K562 (cell line): ENCODE measurements at regions not wholly inside any gene's neighbourhood (a gene's known extent, or its start where the extent isn't known, plus 50 kb on each side); places are given as distances from the start of the nearest gene placed in this dataset.

Source experiments
- ATAC-seq: fragments of 200-7000 bp; cut with Tn5 transposase; 3 replicates; pipeline ENCODE4 v1.9.1; 2020; ENCODE audit warnings: moderate library complexity
- BruUV-seq: library from RNA; stranded (reverse); fragments of 400-500 nt; replicated peaks from 2 replicates; lab custom pipeline; 2021; lab: Mats Ljungman, UMichigan
- CTCF ChIA-PET: fragments of 300-600 bp; formaldehyde crosslinking; extraction: SDS; loops from one replicate; lab custom pipeline; 2021; ENCODE audit warnings: low intra/inter-chr PET ratio; lab: Yijun Ruan, JAX
- POLR2A ChIA-PET: fragments of 300-600, 350-650 bp; sonication (Branson Sonifier 250); formaldehyde crosslinking; extraction: SDS; loops from one replicate; lab custom pipeline; 2021; ENCODE audit warnings: antibody characterized with exemption, inconsistent platforms; lab: Yijun Ruan, JAX
- DNase-seq, 4 experiments: peaks; one replicate each; pipeline versions ENCODE4 v3.0.0 to v3.0.0-alpha.2; 2011 to 2018; ENCODE audit warnings: low spot score in 3 of 4, mixed read lengths in 3 of 4; ENCODE audit errors: extremely low read depth in 1 of 4
- FAIRE-seq: peaks from 2 replicates; lab custom pipeline; 2011; peaks lifted over from hg19 to GRCh38; lab: Jason Lieb, UNC
- H2AFZ ChIP-seq: 2 replicates; pipeline ENCODE4 v1.6.0; 2011; ENCODE audit warnings: low read depth, low read length, control low read depth, inconsistent platforms
- H3K27ac ChIP-seq: fragments of 200-600 bp; 3 replicates; pipeline ENCODE4 v1.8.0; 2011; ENCODE audit warnings: low read depth, mild to moderate bottlenecking, control low read depth, inconsistent platforms, low read length, moderate library complexity, mixed read lengths; ENCODE audit errors: extremely low read depth
- H3K27me3 ChIP-seq, 2 experiments: fragments of 300-600 bp in 1 of 2; 2 replicates in 1 of 2; 3 replicates in 1 of 2; pipeline versions ENCODE4 v1.6.0 to v1.8.0; 2011; ENCODE audit warnings: inconsistent platforms in 2 of 2, low read length in 2 of 2, mild to moderate bottlenecking in 1 of 2, mixed read lengths in 1 of 2, moderate library complexity in 1 of 2; ENCODE audit not compliant: control insufficient read depth in 2 of 2, insufficient read depth in 2 of 2
- H3K36me3 ChIP-seq: fragments of 300-600 bp; 3 replicates; pipeline ENCODE4 v1.8.0; 2011; ENCODE audit warnings: mild to moderate bottlenecking, low read length, inconsistent platforms; ENCODE audit not compliant: control insufficient read depth, insufficient read depth
- H3K4me1 ChIP-seq, 2 experiments: fragments of 200-600 bp in 1 of 2; replicated peaks in 1 of 2; 2 replicates in 1 of 2; 3 replicates in 1 of 2; pipeline versions ENCODE4 v1.5.1 to v1.8.0; 2011; ENCODE audit warnings: inconsistent platforms in 2 of 2, low read length in 2 of 2, mild to moderate bottlenecking in 1 of 2, mixed read lengths in 1 of 2, moderate library complexity in 1 of 2; ENCODE audit not compliant: control insufficient read depth in 2 of 2, insufficient read depth in 2 of 2
- H3K4me2 ChIP-seq: 2 replicates; pipeline ENCODE4 v1.6.1; 2011; ENCODE audit warnings: low read length, control low read depth, inconsistent platforms, mixed read lengths; ENCODE audit not compliant: insufficient read depth
- H3K4me3 ChIP-seq: fragments of 200-600 bp; sonication (generic), shearing (Covaris generic); 2 replicates; pipeline ENCODE4 v1.5.1; 2016; ENCODE audit warnings: control low read depth, inconsistent platforms
- H3K79me2 ChIP-seq: fragments of 200-600 bp; 3 replicates; pipeline ENCODE4 v1.8.0; 2011; ENCODE audit warnings: low read length, inconsistent platforms; ENCODE audit not compliant: control insufficient read depth, insufficient read depth
- H3K9ac ChIP-seq, 2 experiments: 2 replicates each; pipeline versions ENCODE4 v1.6.0 to v1.6.1; 2011; ENCODE audit warnings: low read depth in 2 of 2, low read length in 2 of 2, control low read depth in 1 of 2, inconsistent platforms in 1 of 2, mild to moderate bottlenecking in 1 of 2, mixed read lengths in 1 of 2; ENCODE audit not compliant: insufficient read depth in 1 of 2
- H3K9me1 ChIP-seq: one replicate; pipeline ENCODE4 v1.6.0; 2011; ENCODE audit warnings: inconsistent platforms, mild to moderate bottlenecking, low read length, moderate library complexity; ENCODE audit not compliant: control insufficient read depth, insufficient read depth
- H3K9me3 ChIP-seq: replicated peaks from 2 replicates; pipeline ENCODE4 v1.5.1; 2011; ENCODE audit warnings: low read depth, low read length, inconsistent platforms; ENCODE audit not compliant: control insufficient read depth, insufficient read depth
- H4K20me1 ChIP-seq: replicated peaks from 2 replicates; pipeline ENCODE4 v1.6.1; 2011; ENCODE audit warnings: low read length, inconsistent platforms, mixed read lengths; ENCODE audit not compliant: control insufficient read depth, insufficient read depth
- CBX8 ChIP-seq: fragments of 200-600 bp; sonication (generic); IDR thresholded peaks from 2 replicates; pipeline ENCODE4 v1.6.1; 2012; ENCODE audit warnings: borderline replicate concordance, mixed run types, low read depth, mild to moderate bottlenecking, moderate library complexity, mixed read lengths, low read length, control low read depth, inconsistent platforms; ENCODE audit not compliant: poor library complexity, severe bottlenecking; ENCODE audit errors: extremely low read depth
- ESRRB ChIP-seq: fragments of 250-450 bp; sonication (Bioruptor Pico); IDR thresholded peaks from 2 replicates; pipeline ENCODE4 v1.5.0; 2020; ENCODE audit warnings: mild to moderate bottlenecking, moderate library complexity, borderline replicate concordance
- KLF16 ChIP-seq: IDR thresholded peaks from 2 replicates; pipeline ENCODE4 v1.6.1; 2016; ENCODE audit warnings: antibody characterized with exemption
- MCM7 ChIP-seq, 2 experiments: fragments of 450-650 bp; IDR thresholded peaks; 2 replicates each; pipeline ENCODE4 v1.6.1; 2016 to 2018
- PCBP2 ChIP-seq: fragments of 200-400 bp; formaldehyde crosslinking; IDR thresholded peaks from 2 replicates; pipeline ENCODE4 v1.6.1; 2018; ENCODE audit warnings: low read length, low read depth, mild to moderate bottlenecking, moderate library complexity; ENCODE audit not compliant: poor library complexity, severe bottlenecking
- POLR2H ChIP-seq: IDR thresholded peaks from 2 replicates; pipeline ENCODE4 v1.6.1; 2016; ENCODE audit warnings: missing genetic modification characterization, low read depth, mild to moderate bottlenecking, control low read depth, missing compliant biosample characterization, moderate library complexity
- SIX5 ChIP-seq, 2 experiments: IDR thresholded peaks; 2 replicates each; pipeline ENCODE4 v1.6.1; 2011; ENCODE audit warnings: low read length in 2 of 2, borderline replicate concordance in 1 of 2, low read depth in 1 of 2, mild to moderate bottlenecking in 1 of 2, moderate library complexity in 1 of 2; ENCODE audit not compliant: insufficient read depth in 1 of 2
- TRIM28 ChIP-seq: fragments of 450-650 bp; IDR thresholded peaks from 2 replicates; pipeline ENCODE4 v1.6.1; 2017
- ZFP36 ChIP-seq: fragments of 150-350 bp; IDR thresholded peaks from 2 replicates; pipeline ENCODE4 v1.6.1; 2018; ENCODE audit warnings: low read length, low read depth; ENCODE audit not compliant: partially characterized antibody
- ZNF561 ChIP-seq: fragments of 450-650 bp; formaldehyde crosslinking; conservative IDR thresholded peaks from 2 replicates; pipeline ENCODE4 v1.4.0; 2020; ENCODE audit warnings: mild to moderate bottlenecking, moderate library complexity
- ZNF695 ChIP-seq: fragments of 450-650 bp; formaldehyde crosslinking; IDR thresholded peaks from 2 replicates; pipeline ENCODE4 v1.4.0; 2020; ENCODE audit warnings: mild to moderate bottlenecking, moderate library complexity
- ZNF830 ChIP-seq: fragments of 250-450 bp; sonication (Bioruptor Pico); IDR thresholded peaks from 2 replicates; pipeline ENCODE4 v1.5.0; 2021; ENCODE audit warnings: mild to moderate bottlenecking
- WGBS: fragments of 100-300 bp; shearing (Covaris generic); methylation state at CpG from one replicate; pipeline ENCODE4 v1.1.6; 2016; ENCODE audit warnings: low coverage, mixed read lengths; ENCODE audit not compliant: insufficient coverage; ENCODE audit errors: missing lambda C conversion rate; 5-methylcytosine and 5-hydroxymethylcytosine counted together
- in situ Hi-C: fragments of 300-500 bp; cut with MboI; formaldehyde crosslinking; loops from 4 replicates; pipeline ENCODE4 v1.15.0; 2018; ENCODE audit warnings: inconsistent platforms, mixed read lengths
- intact Hi-C: fragments of 100-400 bp; cut with micrococcal nuclease; formaldehyde crosslinking; loops from 2 replicates; pipeline ENCODE4 v1.14.2; 2022
- TF ChIP-seq, protein P1 (sequence below): sonication (generic); formaldehyde crosslinking; IDR thresholded peaks from 2 replicates; pipeline ENCODE4 v1.8.1; 2022; ENCODE audit warnings: missing genetic modification reagents
- TF ChIP-seq, protein P2 (sequence below): fragments of 200-800 bp; sonication (Bioruptor generic); IDR thresholded peaks from 2 replicates; pipeline ENCODE4 v1.6.1; 2017; ENCODE audit warnings: missing genetic modification characterization, missing compliant biosample characterization
- TF ChIP-seq, protein P3 (sequence below), 2 experiments: IDR thresholded peaks; 2 replicates each; pipeline ENCODE4 v1.6.1; 2011; ENCODE audit warnings: borderline replicate concordance in 1 of 2, control low read depth in 1 of 2, low read depth in 1 of 2, low read length in 1 of 2, mild to moderate bottlenecking in 1 of 2, mixed read lengths in 1 of 2, moderate library complexity in 1 of 2; ENCODE audit not compliant: insufficient read depth in 1 of 2, insufficient read length in 1 of 2, poor library complexity in 1 of 2, severe bottlenecking in 1 of 2; ENCODE audit errors: extremely low read depth in 1 of 2

DNA sequence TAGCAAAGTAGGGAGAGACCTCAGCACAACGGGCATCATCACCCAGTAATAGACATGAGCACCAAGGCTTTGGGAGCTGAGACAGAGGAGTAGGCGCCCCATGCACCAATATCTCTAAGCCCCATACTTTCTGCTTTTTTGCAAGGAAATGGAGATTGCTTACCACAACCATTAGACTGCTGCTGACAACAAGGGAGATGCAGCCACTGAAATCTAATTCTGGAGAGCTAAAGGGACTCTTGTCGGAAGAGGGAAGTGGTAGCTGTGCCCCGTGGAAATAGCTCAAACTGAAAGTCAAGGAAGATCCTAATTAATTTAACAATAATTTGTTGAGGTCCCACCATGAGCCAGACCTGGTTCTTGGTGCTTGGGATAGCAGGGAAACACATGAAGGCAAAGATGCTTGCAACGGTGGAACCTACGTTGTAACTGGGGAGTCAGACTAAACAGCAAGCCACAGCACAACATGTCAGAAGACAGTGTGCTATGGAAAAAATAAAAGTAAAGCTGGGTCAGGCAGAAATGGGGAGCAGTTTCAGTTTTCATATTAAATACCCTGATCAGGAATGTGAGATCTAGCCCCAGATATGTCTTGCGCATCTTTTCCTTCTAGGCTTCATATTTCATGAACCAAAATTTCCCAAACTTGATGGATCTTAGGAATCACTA is 1131.0 kb downstream of the BCL11B start:
- Histone ChIP-seq H4K20me1 (no peaks in the 10 kb centered on the region), H3K36me3 (no peaks in the 10 kb centered on the region), H3K27ac (no peak overlapping the region), H3K9ac (no peak overlapping the region), H3K27me3 (no peaks in the 10 kb centered on the region), H3K79me2 (no peaks in the 10 kb centered on the region), H3K4me3 (no peak overlapping the region), H2AFZ (no peak overlapping the region), H3K9me1 (no peaks in the 10 kb centered on the region), H3K9me3 (no peaks in the 10 kb centered on the region), H3K4me2 (no peak overlapping the region), H3K4me1 (no peaks in the 10 kb centered on the region)
- FAIRE-seq (no peak), DNase-seq (no peak), ATAC-seq (no peak)
- 2% methylated on average over 7 of the region's 7 CpGs for WGBS
- ChIA-PET POLR2A (no interaction called here), CTCF (no interaction called here)
- BruUV-seq, result no TSS peak
- intact Hi-C loops (no loop called here), in situ Hi-C loops (no loop called here)
- TF ChIP-seq SIX5 (IDR thresholded peaks at IDR 0.05; ENCODE audit: borderline replicate concordance in 1 of 2, insufficient read depth in 1 of 2, low read depth in 1 of 2, low read length in 2 of 2) (no peak), CBX8 (no peak), MCM7 (IDR thresholded peaks at IDR 0.05) (no peak), ZNF830 (CRISPR knock-in tag) (no peak), KLF16 (no peak), ZNF695 (CRISPR knock-in tag) (no peak), PCBP2 (no peak), TRIM28 (no peak), ESRRB (CRISPR knock-in tag) (no peak), POLR2H (no peak), ZFP36 (no peak), ZNF561 (no peak)
- TF ChIP-seq, protein P1, sequence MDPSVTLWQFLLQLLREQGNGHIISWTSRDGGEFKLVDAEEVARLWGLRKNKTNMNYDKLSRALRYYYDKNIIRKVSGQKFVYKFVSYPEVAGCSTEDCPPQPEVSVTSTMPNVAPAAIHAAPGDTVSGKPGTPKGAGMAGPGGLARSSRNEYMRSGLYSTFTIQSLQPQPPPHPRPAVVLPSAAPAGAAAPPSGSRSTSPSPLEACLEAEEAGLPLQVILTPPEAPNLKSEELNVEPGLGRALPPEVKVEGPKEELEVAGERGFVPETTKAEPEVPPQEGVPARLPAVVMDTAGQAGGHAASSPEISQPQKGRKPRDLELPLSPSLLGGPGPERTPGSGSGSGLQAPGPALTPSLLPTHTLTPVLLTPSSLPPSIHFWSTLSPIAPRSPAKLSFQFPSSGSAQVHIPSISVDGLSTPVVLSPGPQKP, result no peak
- TF ChIP-seq, protein P2, sequence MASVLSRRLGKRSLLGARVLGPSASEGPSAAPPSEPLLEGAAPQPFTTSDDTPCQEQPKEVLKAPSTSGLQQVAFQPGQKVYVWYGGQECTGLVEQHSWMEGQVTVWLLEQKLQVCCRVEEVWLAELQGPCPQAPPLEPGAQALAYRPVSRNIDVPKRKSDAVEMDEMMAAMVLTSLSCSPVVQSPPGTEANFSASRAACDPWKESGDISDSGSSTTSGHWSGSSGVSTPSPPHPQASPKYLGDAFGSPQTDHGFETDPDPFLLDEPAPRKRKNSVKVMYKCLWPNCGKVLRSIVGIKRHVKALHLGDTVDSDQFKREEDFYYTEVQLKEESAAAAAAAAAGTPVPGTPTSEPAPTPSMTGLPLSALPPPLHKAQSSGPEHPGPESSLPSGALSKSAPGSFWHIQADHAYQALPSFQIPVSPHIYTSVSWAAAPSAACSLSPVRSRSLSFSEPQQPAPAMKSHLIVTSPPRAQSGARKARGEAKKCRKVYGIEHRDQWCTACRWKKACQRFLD, result no peak
- TF ChIP-seq, protein P3, sequence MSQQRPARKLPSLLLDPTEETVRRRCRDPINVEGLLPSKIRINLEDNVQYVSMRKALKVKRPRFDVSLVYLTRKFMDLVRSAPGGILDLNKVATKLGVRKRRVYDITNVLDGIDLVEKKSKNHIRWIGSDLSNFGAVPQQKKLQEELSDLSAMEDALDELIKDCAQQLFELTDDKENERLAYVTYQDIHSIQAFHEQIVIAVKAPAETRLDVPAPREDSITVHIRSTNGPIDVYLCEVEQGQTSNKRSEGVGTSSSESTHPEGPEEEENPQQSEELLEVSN (IDR thresholded peaks at IDR 0.05; ENCODE audit: borderline replicate concordance in 1 of 2, extremely low read depth in 1 of 2, insufficient read depth in 1 of 2, insufficient read length in 1 of 2, low read depth in 1 of 2, low read length in 1 of 2, poor library complexity in 1 of 2, severe bottlenecking in 1 of 2), result no peak
